K562 (cell line): ENCODE measurements at regions not wholly inside any gene's neighbourhood (a gene's known extent, or its start where the extent isn't known, plus 50 kb on each side); places are given as distances from the start of the nearest gene placed in this dataset.

Source experiments
- ATAC-seq: fragments of 200-7000 bp; cut with Tn5 transposase; 3 replicates; pipeline ENCODE4 v1.9.1; 2020; ENCODE audit warnings: moderate library complexity
- BruUV-seq: library from RNA; stranded (reverse); fragments of 400-500 nt; replicated peaks from 2 replicates; lab custom pipeline; 2021; lab: Mats Ljungman, UMichigan
- CTCF ChIA-PET: fragments of 300-600 bp; formaldehyde crosslinking; extraction: SDS; loops from one replicate; lab custom pipeline; 2021; ENCODE audit warnings: low intra/inter-chr PET ratio; lab: Yijun Ruan, JAX
- POLR2A ChIA-PET: fragments of 300-600, 350-650 bp; sonication (Branson Sonifier 250); formaldehyde crosslinking; extraction: SDS; loops from one replicate; lab custom pipeline; 2021; ENCODE audit warnings: antibody characterized with exemption, inconsistent platforms; lab: Yijun Ruan, JAX
- DNase-seq, 4 experiments: peaks; one replicate each; pipeline versions ENCODE4 v3.0.0 to v3.0.0-alpha.2; 2011 to 2018; ENCODE audit warnings: low spot score in 3 of 4, mixed read lengths in 3 of 4; ENCODE audit errors: extremely low read depth in 1 of 4
- FAIRE-seq: peaks from 2 replicates; lab custom pipeline; 2011; peaks lifted over from hg19 to GRCh38; lab: Jason Lieb, UNC
- H2AFZ ChIP-seq: 2 replicates; pipeline ENCODE4 v1.6.0; 2011; ENCODE audit warnings: low read depth, low read length, control low read depth, inconsistent platforms
- H3K27ac ChIP-seq: fragments of 200-600 bp; 3 replicates; pipeline ENCODE4 v1.8.0; 2011; ENCODE audit warnings: low read depth, mild to moderate bottlenecking, control low read depth, inconsistent platforms, low read length, moderate library complexity, mixed read lengths; ENCODE audit errors: extremely low read depth
- H3K27me3 ChIP-seq, 2 experiments: fragments of 300-600 bp in 1 of 2; 2 replicates in 1 of 2; 3 replicates in 1 of 2; pipeline versions ENCODE4 v1.6.0 to v1.8.0; 2011; ENCODE audit warnings: inconsistent platforms in 2 of 2, low read length in 2 of 2, mild to moderate bottlenecking in 1 of 2, mixed read lengths in 1 of 2, moderate library complexity in 1 of 2; ENCODE audit not compliant: control insufficient read depth in 2 of 2, insufficient read depth in 2 of 2
- H3K36me3 ChIP-seq: fragments of 300-600 bp; 3 replicates; pipeline ENCODE4 v1.8.0; 2011; ENCODE audit warnings: mild to moderate bottlenecking, low read length, inconsistent platforms; ENCODE audit not compliant: control insufficient read depth, insufficient read depth
- H3K4me1 ChIP-seq, 2 experiments: fragments of 200-600 bp in 1 of 2; replicated peaks in 1 of 2; 2 replicates in 1 of 2; 3 replicates in 1 of 2; pipeline versions ENCODE4 v1.5.1 to v1.8.0; 2011; ENCODE audit warnings: inconsistent platforms in 2 of 2, low read length in 2 of 2, mild to moderate bottlenecking in 1 of 2, mixed read lengths in 1 of 2, moderate library complexity in 1 of 2; ENCODE audit not compliant: control insufficient read depth in 2 of 2, insufficient read depth in 2 of 2
- H3K4me2 ChIP-seq: 2 replicates; pipeline ENCODE4 v1.6.1; 2011; ENCODE audit warnings: low read length, control low read depth, inconsistent platforms, mixed read lengths; ENCODE audit not compliant: insufficient read depth
- H3K4me3 ChIP-seq: fragments of 200-600 bp; sonication (generic), shearing (Covaris generic); 2 replicates; pipeline ENCODE4 v1.5.1; 2016; ENCODE audit warnings: control low read depth, inconsistent platforms
- H3K79me2 ChIP-seq: fragments of 200-600 bp; 3 replicates; pipeline ENCODE4 v1.8.0; 2011; ENCODE audit warnings: low read length, inconsistent platforms; ENCODE audit not compliant: control insufficient read depth, insufficient read depth
- H3K9ac ChIP-seq, 2 experiments: 2 replicates each; pipeline versions ENCODE4 v1.6.0 to v1.6.1; 2011; ENCODE audit warnings: low read depth in 2 of 2, low read length in 2 of 2, control low read depth in 1 of 2, inconsistent platforms in 1 of 2, mild to moderate bottlenecking in 1 of 2, mixed read lengths in 1 of 2; ENCODE audit not compliant: insufficient read depth in 1 of 2
- H3K9me1 ChIP-seq: one replicate; pipeline ENCODE4 v1.6.0; 2011; ENCODE audit warnings: inconsistent platforms, mild to moderate bottlenecking, low read length, moderate library complexity; ENCODE audit not compliant: control insufficient read depth, insufficient read depth
- H3K9me3 ChIP-seq: replicated peaks from 2 replicates; pipeline ENCODE4 v1.5.1; 2011; ENCODE audit warnings: low read depth, low read length, inconsistent platforms; ENCODE audit not compliant: control insufficient read depth, insufficient read depth
- H4K20me1 ChIP-seq: replicated peaks from 2 replicates; pipeline ENCODE4 v1.6.1; 2011; ENCODE audit warnings: low read length, inconsistent platforms, mixed read lengths; ENCODE audit not compliant: control insufficient read depth, insufficient read depth
- IFI16 ChIP-seq: fragments of 250-450 bp; sonication (Bioruptor Pico); IDR thresholded peaks from 2 replicates; pipeline ENCODE4 v2.1.2; 2022; ENCODE audit warnings: mild to moderate bottlenecking, inconsistent platforms
- SMARCC2 ChIP-seq: fragments of 450-650 bp; IDR thresholded peaks from 2 replicates; pipeline ENCODE4 v1.6.1; 2017; ENCODE audit warnings: antibody characterized with exemption, moderate library complexity, mild to moderate bottlenecking, low read depth
- WGBS: fragments of 100-300 bp; shearing (Covaris generic); methylation state at CpG from one replicate; pipeline ENCODE4 v1.1.6; 2016; ENCODE audit warnings: low coverage, mixed read lengths; ENCODE audit not compliant: insufficient coverage; ENCODE audit errors: missing lambda C conversion rate; 5-methylcytosine and 5-hydroxymethylcytosine counted together
- in situ Hi-C: fragments of 300-500 bp; cut with MboI; formaldehyde crosslinking; loops from 4 replicates; pipeline ENCODE4 v1.15.0; 2018; ENCODE audit warnings: inconsistent platforms, mixed read lengths
- intact Hi-C: fragments of 100-400 bp; cut with micrococcal nuclease; formaldehyde crosslinking; loops from 2 replicates; pipeline ENCODE4 v1.14.2; 2022
- TF ChIP-seq, protein P1 (sequence below): fragments of 450-650 bp; IDR thresholded peaks from 2 replicates; pipeline ENCODE4 v1.6.1; 2016; ENCODE audit warnings: low read depth
- TF ChIP-seq, protein P2 (sequence below): sonication (generic); formaldehyde crosslinking; IDR thresholded peaks from 2 replicates; pipeline ENCODE4 v1.8.1; 2023; ENCODE audit warnings: mild to moderate bottlenecking, missing genetic modification reagents
- TF ChIP-seq, protein P3 (sequence below): sonication (generic); formaldehyde crosslinking; IDR thresholded peaks from 2 replicates; pipeline ENCODE4 v1.8.0; 2023; ENCODE audit warnings: mild to moderate bottlenecking, missing genetic modification reagents

DNA sequence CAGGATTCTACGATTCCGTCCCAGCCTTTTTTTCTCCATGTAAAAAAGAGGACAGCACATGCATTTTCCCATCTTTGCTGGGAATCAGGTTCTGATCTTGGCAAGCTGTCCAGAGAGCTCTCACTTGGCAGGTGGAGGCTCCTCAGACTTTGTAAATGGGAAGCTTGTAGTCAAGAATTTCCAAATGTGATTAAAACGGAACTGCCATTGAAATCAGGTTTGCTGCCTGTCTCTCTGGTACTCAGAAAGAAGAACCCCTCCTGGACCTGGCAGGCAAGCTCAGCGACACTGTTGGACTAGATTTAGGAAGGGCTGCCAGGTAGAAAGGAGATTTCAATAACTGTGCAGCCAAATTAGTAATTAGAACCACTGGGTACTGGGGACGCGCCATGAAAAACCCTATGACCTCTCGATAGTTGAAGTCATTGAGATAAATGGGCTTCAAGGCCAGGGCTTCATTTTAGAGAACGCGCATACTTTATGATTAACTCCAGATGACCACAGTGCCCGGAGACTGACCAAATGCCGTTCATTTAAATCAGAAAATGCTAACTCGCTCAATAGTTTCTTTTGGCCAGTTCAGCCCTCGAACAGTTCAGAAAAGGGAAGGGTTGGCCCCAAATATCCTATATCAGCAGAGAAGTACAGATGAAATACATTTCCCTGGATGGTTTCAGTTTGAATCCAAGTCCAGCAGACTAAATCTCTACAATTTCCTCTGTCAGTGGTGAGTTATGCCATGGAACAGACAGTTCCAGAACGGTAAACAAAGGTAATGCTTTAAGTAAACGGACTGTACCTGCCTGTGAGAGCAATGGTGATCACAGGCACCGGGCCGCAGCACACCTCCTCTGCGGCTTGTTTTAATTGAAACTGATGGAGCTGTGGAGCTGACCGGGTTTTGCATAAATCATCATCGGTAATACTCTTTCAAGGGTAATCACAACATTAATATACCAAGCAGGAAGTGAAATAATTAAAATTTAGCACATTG lies 517.4 kb downstream of the RFC3 start:
- FAIRE-seq: no peak
- intact Hi-C loops: no loop called here
- H3K9ac ChIP-seq: no peak overlapping the region
- TF ChIP-seq, protein P1, sequence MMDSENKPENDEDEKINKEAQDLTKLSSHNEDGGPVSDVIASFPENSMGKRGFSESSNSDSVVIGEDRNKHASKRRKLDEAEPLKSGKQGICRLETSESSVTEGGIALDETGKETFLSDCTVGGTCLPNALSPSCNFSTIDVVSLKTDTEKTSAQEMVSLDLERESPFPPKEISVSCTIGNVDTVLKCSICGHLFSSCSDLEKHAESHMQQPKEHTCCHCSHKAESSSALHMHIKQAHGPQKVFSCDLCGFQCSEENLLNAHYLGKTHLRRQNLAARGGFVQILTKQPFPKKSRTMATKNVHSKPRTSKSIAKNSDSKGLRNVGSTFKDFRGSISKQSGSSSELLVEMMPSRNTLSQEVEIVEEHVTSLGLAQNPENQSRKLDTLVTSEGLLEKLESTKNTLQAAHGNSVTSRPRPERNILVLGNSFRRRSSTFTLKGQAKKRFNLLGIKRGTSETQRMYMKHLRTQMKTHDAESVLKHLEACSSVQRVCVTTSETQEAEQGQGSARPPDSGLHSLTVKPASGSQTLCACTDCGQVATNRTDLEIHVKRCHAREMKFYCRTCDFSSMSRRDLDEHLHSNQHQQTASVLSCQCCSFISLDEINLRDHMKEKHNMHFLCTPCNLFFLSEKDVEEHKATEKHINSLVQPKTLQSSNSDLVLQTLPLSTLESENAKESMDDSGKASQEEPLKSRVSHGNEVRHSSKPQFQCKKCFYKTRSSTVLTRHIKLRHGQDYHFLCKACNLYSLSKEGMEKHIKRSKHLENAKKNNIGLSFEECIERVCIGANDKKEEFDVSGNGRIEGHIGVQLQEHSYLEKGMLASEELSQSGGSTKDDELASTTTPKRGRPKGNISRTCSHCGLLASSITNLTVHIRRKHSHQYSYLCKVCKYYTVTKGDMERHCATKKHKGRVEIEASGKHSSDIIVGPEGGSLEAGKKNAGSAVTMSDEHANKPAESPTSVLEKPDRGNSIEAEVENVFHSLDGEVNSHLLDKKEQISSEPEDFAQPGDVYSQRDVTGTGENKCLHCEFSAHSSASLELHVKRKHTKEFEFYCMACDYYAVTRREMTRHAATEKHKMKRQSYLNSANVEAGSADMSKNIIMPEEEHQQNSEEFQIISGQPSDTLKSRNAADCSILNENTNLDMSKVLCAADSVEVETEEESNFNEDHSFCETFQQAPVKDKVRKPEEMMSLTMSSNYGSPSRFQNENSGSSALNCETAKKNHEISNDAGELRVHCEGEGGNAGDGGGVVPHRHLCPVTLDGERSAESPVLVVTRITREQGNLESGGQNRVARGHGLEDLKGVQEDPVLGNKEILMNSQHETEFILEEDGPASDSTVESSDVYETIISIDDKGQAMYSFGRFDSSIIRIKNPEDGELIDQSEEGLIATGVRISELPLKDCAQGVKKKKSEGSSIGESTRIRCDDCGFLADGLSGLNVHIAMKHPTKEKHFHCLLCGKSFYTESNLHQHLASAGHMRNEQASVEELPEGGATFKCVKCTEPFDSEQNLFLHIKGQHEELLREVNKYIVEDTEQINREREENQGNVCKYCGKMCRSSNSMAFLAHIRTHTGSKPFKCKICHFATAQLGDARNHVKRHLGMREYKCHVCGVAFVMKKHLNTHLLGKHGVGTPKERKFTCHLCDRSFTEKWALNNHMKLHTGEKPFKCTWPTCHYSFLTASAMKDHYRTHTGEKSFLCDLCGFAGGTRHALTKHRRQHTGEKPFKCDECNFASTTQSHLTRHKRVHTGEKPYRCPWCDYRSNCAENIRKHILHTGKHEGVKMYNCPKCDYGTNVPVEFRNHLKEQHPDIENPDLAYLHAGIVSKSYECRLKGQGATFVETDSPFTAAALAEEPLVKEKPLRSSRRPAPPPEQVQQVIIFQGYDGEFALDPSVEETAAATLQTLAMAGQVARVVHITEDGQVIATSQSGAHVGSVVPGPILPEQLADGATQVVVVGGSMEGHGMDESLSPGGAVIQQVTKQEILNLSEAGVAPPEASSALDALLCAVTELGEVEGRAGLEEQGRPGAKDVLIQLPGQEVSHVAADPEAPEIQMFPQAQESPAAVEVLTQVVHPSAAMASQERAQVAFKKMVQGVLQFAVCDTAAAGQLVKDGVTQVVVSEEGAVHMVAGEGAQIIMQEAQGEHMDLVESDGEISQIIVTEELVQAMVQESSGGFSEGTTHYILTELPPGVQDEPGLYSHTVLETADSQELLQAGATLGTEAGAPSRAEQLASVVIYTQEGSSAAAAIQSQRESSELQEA: no peak
- TF ChIP-seq, protein P2, sequence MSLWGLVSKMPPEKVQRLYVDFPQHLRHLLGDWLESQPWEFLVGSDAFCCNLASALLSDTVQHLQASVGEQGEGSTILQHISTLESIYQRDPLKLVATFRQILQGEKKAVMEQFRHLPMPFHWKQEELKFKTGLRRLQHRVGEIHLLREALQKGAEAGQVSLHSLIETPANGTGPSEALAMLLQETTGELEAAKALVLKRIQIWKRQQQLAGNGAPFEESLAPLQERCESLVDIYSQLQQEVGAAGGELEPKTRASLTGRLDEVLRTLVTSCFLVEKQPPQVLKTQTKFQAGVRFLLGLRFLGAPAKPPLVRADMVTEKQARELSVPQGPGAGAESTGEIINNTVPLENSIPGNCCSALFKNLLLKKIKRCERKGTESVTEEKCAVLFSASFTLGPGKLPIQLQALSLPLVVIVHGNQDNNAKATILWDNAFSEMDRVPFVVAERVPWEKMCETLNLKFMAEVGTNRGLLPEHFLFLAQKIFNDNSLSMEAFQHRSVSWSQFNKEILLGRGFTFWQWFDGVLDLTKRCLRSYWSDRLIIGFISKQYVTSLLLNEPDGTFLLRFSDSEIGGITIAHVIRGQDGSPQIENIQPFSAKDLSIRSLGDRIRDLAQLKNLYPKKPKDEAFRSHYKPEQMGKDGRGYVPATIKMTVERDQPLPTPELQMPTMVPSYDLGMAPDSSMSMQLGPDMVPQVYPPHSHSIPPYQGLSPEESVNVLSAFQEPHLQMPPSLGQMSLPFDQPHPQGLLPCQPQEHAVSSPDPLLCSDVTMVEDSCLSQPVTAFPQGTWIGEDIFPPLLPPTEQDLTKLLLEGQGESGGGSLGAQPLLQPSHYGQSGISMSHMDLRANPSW (CRISPR knock-in tag): no peak
- TF ChIP-seq, protein P3, sequence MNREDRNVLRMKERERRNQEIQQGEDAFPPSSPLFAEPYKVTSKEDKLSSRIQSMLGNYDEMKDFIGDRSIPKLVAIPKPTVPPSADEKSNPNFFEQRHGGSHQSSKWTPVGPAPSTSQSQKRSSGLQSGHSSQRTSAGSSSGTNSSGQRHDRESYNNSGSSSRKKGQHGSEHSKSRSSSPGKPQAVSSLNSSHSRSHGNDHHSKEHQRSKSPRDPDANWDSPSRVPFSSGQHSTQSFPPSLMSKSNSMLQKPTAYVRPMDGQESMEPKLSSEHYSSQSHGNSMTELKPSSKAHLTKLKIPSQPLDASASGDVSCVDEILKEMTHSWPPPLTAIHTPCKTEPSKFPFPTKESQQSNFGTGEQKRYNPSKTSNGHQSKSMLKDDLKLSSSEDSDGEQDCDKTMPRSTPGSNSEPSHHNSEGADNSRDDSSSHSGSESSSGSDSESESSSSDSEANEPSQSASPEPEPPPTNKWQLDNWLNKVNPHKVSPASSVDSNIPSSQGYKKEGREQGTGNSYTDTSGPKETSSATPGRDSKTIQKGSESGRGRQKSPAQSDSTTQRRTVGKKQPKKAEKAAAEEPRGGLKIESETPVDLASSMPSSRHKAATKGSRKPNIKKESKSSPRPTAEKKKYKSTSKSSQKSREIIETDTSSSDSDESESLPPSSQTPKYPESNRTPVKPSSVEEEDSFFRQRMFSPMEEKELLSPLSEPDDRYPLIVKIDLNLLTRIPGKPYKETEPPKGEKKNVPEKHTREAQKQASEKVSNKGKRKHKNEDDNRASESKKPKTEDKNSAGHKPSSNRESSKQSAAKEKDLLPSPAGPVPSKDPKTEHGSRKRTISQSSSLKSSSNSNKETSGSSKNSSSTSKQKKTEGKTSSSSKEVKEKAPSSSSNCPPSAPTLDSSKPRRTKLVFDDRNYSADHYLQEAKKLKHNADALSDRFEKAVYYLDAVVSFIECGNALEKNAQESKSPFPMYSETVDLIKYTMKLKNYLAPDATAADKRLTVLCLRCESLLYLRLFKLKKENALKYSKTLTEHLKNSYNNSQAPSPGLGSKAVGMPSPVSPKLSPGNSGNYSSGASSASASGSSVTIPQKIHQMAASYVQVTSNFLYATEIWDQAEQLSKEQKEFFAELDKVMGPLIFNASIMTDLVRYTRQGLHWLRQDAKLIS (CRISPR knock-in tag): no peak
- TF ChIP-seq SMARCC2 (no peak), IFI16 (no peak)

More for the DNA sequence above, 517.4 kb downstream of the RFC3 start:
- ATAC-seq (no peak), DNase-seq (no peak)
- CTCF ChIA-PET: no interaction called here
- H4K20me1 ChIP-seq: no peaks in the 10 kb centered on the region
- no peak overlapping the region for H2AFZ ChIP-seq
- POLR2A ChIA-PET: no interaction called here
- H3K4me1 ChIP-seq: no peaks in the 10 kb centered on the region
- WGBS: 4% methylated on average over 15 of the region's 20 CpGs
- in situ Hi-C loops: no loop called here
- H3K36me3 ChIP-seq: no peaks in the 10 kb centered on the region
- no peak overlapping the region for H3K27ac ChIP-seq
- H3K9me3 ChIP-seq: no peaks in the 10 kb centered on the region
- no peaks in the 10 kb centered on the region for H3K9me1 ChIP-seq
- H3K79me2 ChIP-seq: no peaks in the 10 kb centered on the region
- H3K4me2 ChIP-seq: no peak overlapping the region
- H3K27me3 ChIP-seq: no peaks in the 10 kb centered on the region
- no TSS peak for BruUV-seq
- no peak overlapping the region for H3K4me3 ChIP-seq
